CD4-positive, alpha-beta T cell treated with Interleukin-4 for 4 hours (primary cell): ENCODE measurements at regions not wholly inside any gene's neighbourhood (a gene's known extent, or its start where the extent isn't known, plus 50 kb on each side); places are given as distances from the start of the nearest gene placed in this dataset.
"Not testable (repeated sequence)": the region's sequence is repeated elsewhere in the genome, so short reads cannot be mapped to it uniquely, and the experiment has no call there.

ENCODE experiments used
- DNase-seq: peaks from one replicate; pipeline ENCODE4 v3.0.0-alpha.2; 2020

GRCh38 chr1:238624776-238625175, 734.1 kb upstream of the ZP4 start:
- DNase-seq = no peak

- no peak for DNase-seq
These were observed 730.7 kb upstream of the ZP4 start for GRCh38 chr1:238621405-238621804.

GRCh38 chr1:238619652-238620051, 728.9 kb upstream of the ZP4 start:
- DNase-seq = no peak

- DNase-seq = no peak
These were observed 720.7 kb upstream of the ZP4 start for GRCh38 chr1:238611406-238611805.

GRCh38 chr1:238608144-238608543, 717.4 kb upstream of the ZP4 start:
- DNase-seq = no peak

- DNase-seq = no peak
These were observed 716.2 kb upstream of the ZP4 start for GRCh38 chr1:238606896-238607295.

GRCh38 chr1:238606457-238606856, 715.7 kb upstream of the ZP4 start:
- no peak for DNase-seq

GRCh38 chr1:238604357-238604756, 713.6 kb upstream of the ZP4 start:
- DNase-seq = no peak

GRCh38 chr1:238601604-238602003, 710.9 kb upstream of the ZP4 start:
- not testable (repeated sequence) for DNase-seq

- DNase-seq = no peak
These were observed 706.0 kb upstream of the ZP4 start for GRCh38 chr1:238596703-238597102.

GRCh38 chr1:238592621-238593020, 701.9 kb upstream of the ZP4 start:
- DNase-seq = no peak

GRCh38 chr1:238589843-238590435, 699.2 kb upstream of the ZP4 start:
- no peak for DNase-seq

- DNase-seq = no peak
These were observed 692.1 kb upstream of the ZP4 start for GRCh38 chr1:238582816-238583215.

GRCh38 chr1:238581332-238581731, 690.6 kb upstream of the ZP4 start:
- no peak for DNase-seq

- no peak for DNase-seq
These were observed 678.0 kb upstream of the ZP4 start for GRCh38 chr1:238568735-238569134.

GRCh38 chr1:238562341-238562740, 671.6 kb upstream of the ZP4 start:
- no peak for DNase-seq

- DNase-seq = no peak
These were observed 668.0 kb upstream of the ZP4 start for GRCh38 chr1:238558746-238559145.

GRCh38 chr1:238558156-238558555, 667.4 kb upstream of the ZP4 start:
- no peak for DNase-seq

GRCh38 chr1:238552271-238552670, 661.5 kb upstream of the ZP4 start:
- no peak for DNase-seq

GRCh38 chr1:238549137-238549536, 658.4 kb upstream of the ZP4 start:
- no peak for DNase-seq

GRCh38 chr1:238546118-238546517, 655.4 kb upstream of the ZP4 start:
- no peak for DNase-seq

- no peak for DNase-seq
These were observed 646.9 kb upstream of the ZP4 start for GRCh38 chr1:238537641-238538040.

GRCh38 chr1:238530209-238530851, 639.6 kb upstream of the ZP4 start:
- DNase-seq = no peak

- no peak for DNase-seq
These were observed 627.0 kb upstream of the ZP4 start for GRCh38 chr1:238517711-238518110.

- DNase-seq = no peak
These were observed 610.6 kb upstream of the ZP4 start for GRCh38 chr1:238501290-238501689.
